NB4 (cell line): ENCODE measurements at regions not wholly inside any gene's neighbourhood (a gene's known extent, or its start where the extent isn't known, plus 50 kb on each side); places are given as distances from the start of the nearest gene placed in this dataset.

ENCODE experiments used
- DNase-seq: peaks from one replicate; pipeline ENCODE4 v3.0.0; 2010; ENCODE audit warnings: low read depth
- H3K4me3 ChIP-seq: one replicate; pipeline ENCODE4 v1.5.1; 2011; ENCODE audit warnings: mild to moderate bottlenecking, low read depth, low read length, moderate library complexity
- CTCF ChIP-seq: IDR thresholded peaks from one replicate; pipeline ENCODE4 v1.5.1; 2012; ENCODE audit warnings: low read depth, low read length
- MAX ChIP-seq: IDR thresholded peaks from 2 replicates; pipeline ENCODE4 v1.6.1; 2011; ENCODE audit warnings: low read depth, low read length
- MYC ChIP-seq: IDR thresholded peaks from 2 replicates; pipeline ENCODE4 v1.6.1; 2011; ENCODE audit warnings: low read depth, low read length
- POLR2A ChIP-seq: IDR thresholded peaks from 2 replicates; pipeline ENCODE4 v1.6.1; 2011; ENCODE audit warnings: mild to moderate bottlenecking; ENCODE audit not compliant: insufficient read length; ENCODE audit errors: extremely low read depth

- H3K4me3 ChIP-seq: no peak overlapping the region
- DNase-seq: no peak
- TF ChIP-seq MYC (no peak), POLR2A (no peak), CTCF (no peak), MAX (no peak)
These were observed 75.3 kb upstream of the MYOCD start for GRCh38 chr17:12590417-12590816.

GRCh38 chr17:12591021-12591735, 74.5 kb upstream of the MYOCD start:
- TF ChIP-seq CTCF (no peak), POLR2A (no peak), MAX (no peak), MYC (no peak)
- H3K4me3 ChIP-seq: no peak overlapping the region
- DNase-seq: no peak

GRCh38 chr17:12592941-12593340, 72.7 kb upstream of the MYOCD start:
- no peak for TF ChIP-seq CTCF
- no peak for TF ChIP-seq MAX
- TF ChIP-seq POLR2A: no peak
- TF ChIP-seq MYC: no peak
- no peak overlapping the region for H3K4me3 ChIP-seq
- no peak for DNase-seq

- TF ChIP-seq MAX (no peak), CTCF (no peak), POLR2A (no peak), MYC (no peak)
- DNase-seq: no peak
- no peak overlapping the region for H3K4me3 ChIP-seq
These were observed 68.7 kb upstream of the MYOCD start for GRCh38 chr17:12596961-12597360.

- DNase-seq: no peak
- TF ChIP-seq MYC (no peak), CTCF (no peak), MAX (no peak), POLR2A (no peak)
- no peak overlapping the region for H3K4me3 ChIP-seq
These were observed 67.8 kb upstream of the MYOCD start for GRCh38 chr17:12597895-12598294.
